SK-N-SH (cell line): ENCODE measurements at regions not wholly inside any gene's neighbourhood (a gene's known extent, or its start where the extent isn't known, plus 50 kb on each side); places are given as distances from the start of the nearest gene placed in this dataset.

Source experiments
- CTCF ChIP-seq: fragments of 200-600 bp; sonication (generic); IDR thresholded peaks from 2 replicates; pipeline ENCODE4 v1.6.1; 2017; ENCODE audit warnings: antibody characterized with exemption, mild to moderate bottlenecking, moderate library complexity
- EP300 ChIP-seq, 2 experiments: IDR thresholded peaks; 2 replicates each; pipeline versions ENCODE4 v1.4.0 to v1.6.1; 2012; ENCODE audit warnings: borderline replicate concordance in 1 of 2, low read depth in 1 of 2, low read length in 1 of 2
- EZH2phosphoT487 ChIP-seq: fragments of 200-600 bp; sonication (generic); IDR thresholded peaks from 2 replicates; pipeline ENCODE4 v1.6.1; 2017; ENCODE audit warnings: low read depth, mixed run types, mild to moderate bottlenecking, antibody characterized with exemption, moderate library complexity, borderline replicate concordance
- FOXM1 ChIP-seq: IDR thresholded peaks from 2 replicates; pipeline ENCODE4 v1.4.0; 2012; ENCODE audit warnings: low read depth, mild to moderate bottlenecking
- GABPA ChIP-seq: IDR thresholded peaks from 2 replicates; pipeline ENCODE4 v1.4.0; 2012; ENCODE audit warnings: low read depth, mild to moderate bottlenecking
- MAX ChIP-seq: IDR thresholded peaks from 2 replicates; pipeline ENCODE4 v1.4.0; 2012; ENCODE audit warnings: low read depth
- MXI1 ChIP-seq: IDR thresholded peaks from 2 replicates; pipeline ENCODE4 v1.6.1; 2012; ENCODE audit warnings: mild to moderate bottlenecking, low read depth, low read length, improper control_type of control experiment
- NRF1 ChIP-seq: IDR thresholded peaks from 2 replicates; pipeline ENCODE4 v1.6.1; 2012; ENCODE audit warnings: low read depth, mild to moderate bottlenecking, low read length
- POLR2AphosphoS5 ChIP-seq: IDR thresholded peaks from 2 replicates; pipeline ENCODE4 v1.6.1; 2012; ENCODE audit warnings: low read depth, low read length
- RAD21 ChIP-seq: IDR thresholded peaks from 2 replicates; pipeline ENCODE4 v1.6.1; 2012; ENCODE audit warnings: mild to moderate bottlenecking, low read length
- TAF1 ChIP-seq: IDR thresholded peaks from 2 replicates; pipeline ENCODE4 v1.6.1; 2012; ENCODE audit warnings: low read depth, mild to moderate bottlenecking, low read length, moderate library complexity, borderline replicate concordance
- YY1 ChIP-seq: IDR thresholded peaks from 2 replicates; pipeline ENCODE4 v1.4.0; 2012; ENCODE audit warnings: low read depth, mild to moderate bottlenecking
- TF ChIP-seq, protein P1 (sequence below): IDR thresholded peaks from 2 replicates; pipeline ENCODE4 v1.6.1; 2012; ENCODE audit warnings: mild to moderate bottlenecking, low read depth, low read length, moderate library complexity

DNA sequence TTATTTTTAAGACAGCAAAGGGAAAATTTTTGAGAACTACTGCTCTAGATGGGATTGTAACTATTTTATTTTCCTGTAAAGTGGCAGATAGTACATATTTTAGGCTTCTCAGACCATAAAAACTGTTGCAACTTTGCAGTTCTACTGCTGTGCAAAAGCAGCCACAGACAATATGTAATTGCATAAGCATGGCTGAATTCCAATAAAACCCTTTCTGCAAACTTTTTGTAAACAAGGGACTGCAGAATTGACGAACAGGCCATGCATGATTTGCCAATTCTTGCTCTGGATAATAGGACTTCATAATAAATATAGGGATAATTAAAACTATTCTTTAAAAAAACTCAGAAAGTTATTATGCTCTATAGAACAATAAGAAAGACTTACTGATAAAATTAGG lies 149.1 kb downstream of the SLITRK5 start:
- TF ChIP-seq CTCF (no peak), TAF1 (no peak), EZH2phosphoT487 (no peak), EP300 (IDR thresholded peaks at IDR 0.05; ENCODE audit: borderline replicate concordance in 1 of 2, low read depth in 1 of 2, low read length in 1 of 2) (no peak), MAX (no peak), YY1 (no peak), FOXM1 (no peak), RAD21 (no peak), MXI1 (no peak), GABPA (no peak), POLR2AphosphoS5 (no peak), NRF1 (no peak)
- TF ChIP-seq, protein P1, sequence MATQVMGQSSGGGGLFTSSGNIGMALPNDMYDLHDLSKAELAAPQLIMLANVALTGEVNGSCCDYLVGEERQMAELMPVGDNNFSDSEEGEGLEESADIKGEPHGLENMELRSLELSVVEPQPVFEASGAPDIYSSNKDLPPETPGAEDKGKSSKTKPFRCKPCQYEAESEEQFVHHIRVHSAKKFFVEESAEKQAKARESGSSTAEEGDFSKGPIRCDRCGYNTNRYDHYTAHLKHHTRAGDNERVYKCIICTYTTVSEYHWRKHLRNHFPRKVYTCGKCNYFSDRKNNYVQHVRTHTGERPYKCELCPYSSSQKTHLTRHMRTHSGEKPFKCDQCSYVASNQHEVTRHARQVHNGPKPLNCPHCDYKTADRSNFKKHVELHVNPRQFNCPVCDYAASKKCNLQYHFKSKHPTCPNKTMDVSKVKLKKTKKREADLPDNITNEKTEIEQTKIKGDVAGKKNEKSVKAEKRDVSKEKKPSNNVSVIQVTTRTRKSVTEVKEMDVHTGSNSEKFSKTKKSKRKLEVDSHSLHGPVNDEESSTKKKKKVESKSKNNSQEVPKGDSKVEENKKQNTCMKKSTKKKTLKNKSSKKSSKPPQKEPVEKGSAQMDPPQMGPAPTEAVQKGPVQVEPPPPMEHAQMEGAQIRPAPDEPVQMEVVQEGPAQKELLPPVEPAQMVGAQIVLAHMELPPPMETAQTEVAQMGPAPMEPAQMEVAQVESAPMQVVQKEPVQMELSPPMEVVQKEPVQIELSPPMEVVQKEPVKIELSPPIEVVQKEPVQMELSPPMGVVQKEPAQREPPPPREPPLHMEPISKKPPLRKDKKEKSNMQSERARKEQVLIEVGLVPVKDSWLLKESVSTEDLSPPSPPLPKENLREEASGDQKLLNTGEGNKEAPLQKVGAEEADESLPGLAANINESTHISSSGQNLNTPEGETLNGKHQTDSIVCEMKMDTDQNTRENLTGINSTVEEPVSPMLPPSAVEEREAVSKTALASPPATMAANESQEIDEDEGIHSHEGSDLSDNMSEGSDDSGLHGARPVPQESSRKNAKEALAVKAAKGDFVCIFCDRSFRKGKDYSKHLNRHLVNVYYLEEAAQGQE = no peak
